Stimulated activated CD4-positive, alpha-beta T cell treated with anti-CD3 and anti-CD28 coated beads, Interleukin-12 subunit alpha, Interleukin-12 subunit beta, amount 100 ng/mL, for 24 hours (primary cell): ENCODE measurements at regions not wholly inside any gene's neighbourhood (a gene's known extent, or its start where the extent isn't known, plus 50 kb on each side); places are given as distances from the start of the nearest gene placed in this dataset.
"Not testable (repeated sequence)": the region's sequence is repeated elsewhere in the genome, so short reads cannot be mapped to it uniquely, and the experiment has no call there.

Experiments
- DNase-seq, 2 experiments: peaks; one replicate each; pipeline ENCODE4 v3.0.0-alpha.2; 2020; ENCODE audit warnings: low read depth in 2 of 2

GRCh38 chr2:174697255-174697654 is 67.0 kb downstream of the CHRNA1 start:
- peak; percentile 43 to 61 for DNase-seq

DNA sequence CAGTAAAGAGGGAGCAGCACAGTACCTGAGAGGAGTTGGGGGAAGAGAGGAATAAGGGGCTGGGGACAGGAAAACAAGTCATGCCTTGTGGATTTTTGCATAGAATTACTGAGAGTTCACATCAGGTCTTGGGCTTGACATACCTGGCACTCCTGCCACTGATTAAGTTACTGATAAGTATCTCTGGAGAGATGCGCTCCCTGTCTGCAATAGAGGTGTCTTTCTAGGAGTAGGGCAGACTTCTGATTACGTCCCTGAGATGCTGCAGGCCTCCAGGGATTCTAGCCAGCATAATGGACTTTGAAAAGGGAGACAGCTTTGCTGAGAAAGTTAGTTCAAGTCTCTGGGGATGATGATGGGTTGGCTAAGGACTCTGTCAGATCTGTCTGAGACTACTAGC is 69.4 kb downstream of the CHRNA1 start:
- no peak for DNase-seq

DNA sequence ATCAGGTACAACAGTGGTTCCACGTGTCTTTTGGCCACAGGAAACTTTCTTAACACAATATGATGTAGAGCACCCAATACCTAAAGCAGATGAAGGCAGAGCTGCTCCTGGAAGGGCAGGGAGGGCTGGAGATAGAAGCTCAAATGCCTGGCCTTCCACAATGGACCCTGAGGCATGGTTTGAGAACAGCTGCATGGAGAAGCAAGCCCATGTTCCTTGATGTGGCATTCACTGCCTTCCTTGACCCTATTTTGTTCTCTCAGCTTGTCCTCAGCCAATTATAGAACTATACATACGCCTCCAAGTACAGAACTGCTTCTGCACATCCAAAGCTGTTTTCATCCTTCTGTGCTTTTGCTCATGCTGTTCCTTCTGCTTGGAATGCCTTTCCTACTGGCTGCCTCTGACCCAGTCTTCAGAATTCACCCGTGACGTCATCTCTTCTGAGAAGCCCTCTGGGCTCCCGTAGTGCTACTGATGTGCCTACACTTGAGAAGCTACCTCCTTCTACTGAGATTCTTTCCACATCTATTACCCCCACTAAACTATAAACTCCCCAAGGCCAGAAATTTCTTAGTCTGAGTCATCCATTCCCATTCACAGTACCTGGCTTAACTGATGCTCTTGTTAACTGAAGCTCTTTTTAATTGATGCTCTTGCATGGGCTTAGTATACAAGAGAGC is 69.9 kb downstream of the CHRNA1 start:
- DNase-seq, result no peak

DNA sequence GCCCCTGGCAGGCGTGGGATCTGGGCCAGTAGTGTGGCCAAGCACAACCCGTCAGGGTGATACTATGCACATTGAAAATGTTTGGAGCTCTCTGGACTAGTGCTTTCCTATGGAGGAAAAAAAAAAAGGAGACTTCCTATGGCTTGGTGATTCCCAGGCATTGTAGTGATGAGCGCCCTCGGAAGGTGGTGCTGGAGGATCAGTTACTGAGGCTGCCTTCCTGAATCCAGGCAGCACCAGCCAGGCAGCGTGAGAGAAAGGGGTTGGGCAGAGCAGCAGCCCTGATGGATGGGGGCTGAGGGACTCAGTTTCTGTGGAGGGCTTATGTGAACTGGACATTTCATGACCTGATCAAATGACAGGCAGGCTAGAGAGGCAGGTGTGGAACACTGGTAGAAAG is 70.9 kb downstream of the CHRNA1 start:
- no peak for DNase-seq

DNA sequence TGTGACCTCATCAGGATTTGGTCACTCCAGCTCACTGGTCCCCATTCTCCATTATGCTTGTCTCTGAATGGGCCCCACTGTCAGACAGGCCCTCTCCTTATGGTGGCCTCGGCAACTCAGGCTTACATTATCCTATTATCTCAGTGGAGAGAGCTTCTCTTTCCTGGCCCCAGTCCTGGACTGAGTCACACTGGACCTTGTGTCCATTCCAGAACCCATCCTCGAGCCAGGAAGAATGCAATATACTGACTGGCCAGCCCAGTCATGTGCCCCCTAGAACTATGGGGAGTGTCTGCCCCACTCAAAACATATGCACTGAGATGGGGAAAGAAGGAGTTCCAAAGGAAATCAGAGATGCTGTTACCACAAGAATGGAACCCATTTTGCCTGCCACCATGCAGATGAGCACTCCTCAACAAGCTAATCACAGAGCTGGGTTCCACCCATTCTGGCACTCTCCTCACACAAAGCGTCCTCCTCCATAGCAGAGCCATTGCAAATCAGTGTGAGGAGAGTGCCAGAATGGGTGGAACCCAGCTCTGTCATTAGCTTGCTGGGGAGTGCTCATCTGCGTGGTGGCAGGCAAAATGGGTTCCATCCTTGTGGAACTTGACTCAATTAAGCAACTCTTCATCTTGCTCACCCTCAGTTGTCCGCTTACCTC is 71.9 kb downstream of the CHRNA1 start:
- DNase-seq, result no peak

DNA sequence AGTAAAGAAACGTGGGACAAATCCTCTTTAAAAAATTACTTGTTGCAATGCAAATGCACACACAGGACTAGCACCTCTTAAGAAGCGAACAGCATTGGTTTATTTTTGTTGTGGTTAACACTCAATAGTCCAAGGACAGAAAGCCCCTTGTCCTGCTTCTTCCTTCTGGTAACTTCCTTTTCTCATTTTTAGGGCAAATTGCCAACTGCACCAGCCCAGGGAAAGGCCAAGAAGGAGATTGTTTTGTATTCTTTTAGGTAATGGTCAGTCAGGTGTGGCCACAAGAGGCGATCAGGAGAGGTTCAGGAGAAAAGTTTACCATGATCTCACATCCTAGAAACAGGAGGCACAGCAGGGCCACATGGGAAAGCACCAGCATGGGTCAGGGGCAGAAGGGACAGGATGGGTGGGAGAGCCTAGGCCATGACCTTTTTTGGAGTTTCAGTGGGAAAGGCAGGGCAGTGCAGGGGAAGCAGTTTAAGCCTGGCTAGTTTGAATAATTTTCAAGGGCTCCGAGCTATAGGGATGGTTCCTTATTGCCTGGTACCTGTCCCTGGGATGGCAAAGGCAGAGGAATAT is 73.0 kb downstream of the CHRNA1 start:
- DNase-seq, result no peak

DNA sequence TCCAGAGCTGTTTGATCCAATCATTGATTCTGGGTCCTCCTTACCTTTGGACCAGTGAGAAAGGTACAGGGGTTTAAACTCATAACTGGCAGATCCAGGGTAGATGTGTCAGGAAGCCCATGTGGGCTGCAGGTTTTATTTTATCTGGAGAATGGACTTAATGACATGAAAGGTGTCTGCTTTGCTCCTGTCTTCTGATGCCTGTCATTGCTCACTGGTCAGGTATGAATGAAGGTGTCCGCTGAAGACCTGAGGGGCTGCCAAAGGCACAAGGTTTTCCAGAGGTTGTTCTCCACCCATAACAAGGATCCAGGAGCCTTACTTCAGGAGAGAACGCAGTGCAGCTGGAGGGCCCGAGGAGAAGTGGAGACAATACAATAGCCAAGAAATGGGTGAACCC is 74.2 kb downstream of the CHRNA1 start:
- DNase-seq, result no peak

DNA sequence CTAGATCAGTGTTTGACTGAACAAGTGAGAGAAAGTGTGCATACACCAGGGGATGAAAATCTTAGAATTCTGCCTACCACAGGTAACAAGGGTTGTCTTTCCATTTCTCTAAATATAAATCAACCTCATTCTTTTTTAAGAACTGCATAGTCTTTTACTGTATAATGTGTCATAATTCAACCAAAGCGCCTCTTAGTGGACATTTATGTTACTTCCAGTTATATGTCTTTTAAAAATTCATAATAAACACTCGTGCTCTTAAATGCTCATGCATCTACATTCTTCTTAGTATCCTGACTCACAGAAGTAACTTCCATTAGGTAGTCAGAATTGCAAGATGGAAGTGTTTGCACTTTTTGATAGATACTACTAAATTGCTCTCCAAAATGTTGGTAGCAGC is 76.2 kb downstream of the CHRNA1 start:
- DNase-seq, result no peak

DNA sequence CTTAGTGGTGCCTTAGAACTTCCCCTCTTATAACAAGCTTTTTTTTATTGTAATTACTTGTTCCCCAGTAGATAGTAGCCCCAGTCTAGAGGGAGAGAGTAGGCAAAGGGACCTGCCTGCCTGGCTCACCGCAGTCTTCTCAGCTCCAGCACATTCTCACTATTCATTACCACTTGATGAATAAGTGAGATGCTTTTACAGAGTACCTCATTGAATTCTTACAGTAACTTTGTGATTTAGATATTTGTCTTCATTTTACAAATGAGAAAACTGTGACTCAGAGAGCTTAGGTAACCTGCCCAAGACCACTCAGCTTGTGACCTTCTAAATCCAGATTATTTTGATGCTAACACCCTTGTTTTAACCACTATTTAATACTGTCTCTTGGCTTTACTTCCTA is 77.8 kb downstream of the CHRNA1 start:
- DNase-seq, result no peak

- DNase-seq, result no peak
These were observed 80.9 kb downstream of the CHRNA1 start for GRCh38 chr2:174683392-174683759.

DNA sequence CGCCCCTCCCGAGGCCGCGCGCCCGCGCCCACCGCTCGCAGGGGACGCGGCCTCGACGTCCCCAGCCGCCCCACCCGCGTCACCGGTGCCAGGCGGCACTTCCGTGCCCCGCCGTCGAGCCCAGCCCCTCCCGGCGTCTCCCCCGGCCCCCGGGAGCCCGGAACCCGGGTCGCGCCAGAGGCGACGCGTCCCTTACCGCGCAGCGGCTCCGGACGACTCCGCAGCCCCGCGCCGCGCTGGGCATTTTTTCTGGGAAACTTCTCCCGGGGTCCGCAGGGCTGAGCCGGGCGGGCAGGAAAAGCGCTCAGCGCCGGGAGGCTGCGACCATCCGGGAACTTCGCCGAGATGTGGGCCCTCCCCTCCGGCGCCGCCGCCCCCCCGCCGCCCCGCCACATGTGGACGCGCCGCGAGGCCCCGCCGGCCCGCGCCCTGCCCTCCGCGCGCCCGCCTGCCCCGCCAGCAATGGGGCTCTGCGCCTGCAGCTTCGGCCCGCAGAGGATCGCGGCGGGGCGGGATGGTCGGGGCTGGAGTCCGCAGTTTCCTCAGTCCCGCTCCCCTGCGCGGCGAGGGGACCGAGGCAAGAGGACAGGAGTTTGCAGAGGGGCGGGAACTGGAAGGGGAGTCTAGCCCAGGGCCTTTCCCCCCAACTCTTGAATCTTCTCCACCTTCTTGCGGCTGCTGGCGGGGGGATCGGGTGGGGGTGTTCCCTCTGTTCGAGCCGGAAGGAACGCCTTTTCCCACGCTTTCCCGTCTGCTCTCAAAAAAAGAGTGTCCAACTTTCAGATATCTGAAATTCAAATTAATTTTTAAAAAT is 81.5 kb downstream of the CHRNA1 start:
- DNase-seq, result peak; percentile 28 to 35

DNA sequence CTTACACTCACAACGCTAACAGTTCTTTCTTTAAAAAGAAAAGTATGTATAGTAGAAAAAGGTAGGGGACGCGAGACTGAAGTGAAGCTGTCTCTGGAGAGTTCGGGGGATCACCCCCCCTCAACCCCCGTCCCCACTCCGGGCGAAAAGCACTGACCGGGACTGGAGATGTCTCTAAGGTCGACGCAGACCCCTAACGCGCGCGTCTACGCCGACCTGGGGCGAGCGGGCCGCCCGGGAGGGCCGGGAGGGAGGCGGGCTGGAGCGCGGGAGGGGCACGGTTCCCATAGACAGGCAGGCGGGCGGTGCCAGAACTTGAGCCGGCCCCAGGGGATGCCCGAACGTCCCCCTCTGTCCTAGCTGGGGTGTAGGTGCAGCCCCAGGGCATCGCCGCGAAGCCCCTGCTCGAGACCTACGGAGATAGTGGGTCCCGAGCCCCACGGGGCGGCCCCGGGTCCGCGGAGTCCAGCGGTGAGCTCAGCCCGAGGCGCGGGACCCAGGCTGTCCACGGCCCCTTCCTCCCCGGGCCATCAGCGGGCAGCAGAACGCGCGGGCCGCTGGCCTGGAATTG is 82.2 kb downstream of the CHRNA1 start:
- DNase-seq, result peak; percentile 8 to 24

DNA sequence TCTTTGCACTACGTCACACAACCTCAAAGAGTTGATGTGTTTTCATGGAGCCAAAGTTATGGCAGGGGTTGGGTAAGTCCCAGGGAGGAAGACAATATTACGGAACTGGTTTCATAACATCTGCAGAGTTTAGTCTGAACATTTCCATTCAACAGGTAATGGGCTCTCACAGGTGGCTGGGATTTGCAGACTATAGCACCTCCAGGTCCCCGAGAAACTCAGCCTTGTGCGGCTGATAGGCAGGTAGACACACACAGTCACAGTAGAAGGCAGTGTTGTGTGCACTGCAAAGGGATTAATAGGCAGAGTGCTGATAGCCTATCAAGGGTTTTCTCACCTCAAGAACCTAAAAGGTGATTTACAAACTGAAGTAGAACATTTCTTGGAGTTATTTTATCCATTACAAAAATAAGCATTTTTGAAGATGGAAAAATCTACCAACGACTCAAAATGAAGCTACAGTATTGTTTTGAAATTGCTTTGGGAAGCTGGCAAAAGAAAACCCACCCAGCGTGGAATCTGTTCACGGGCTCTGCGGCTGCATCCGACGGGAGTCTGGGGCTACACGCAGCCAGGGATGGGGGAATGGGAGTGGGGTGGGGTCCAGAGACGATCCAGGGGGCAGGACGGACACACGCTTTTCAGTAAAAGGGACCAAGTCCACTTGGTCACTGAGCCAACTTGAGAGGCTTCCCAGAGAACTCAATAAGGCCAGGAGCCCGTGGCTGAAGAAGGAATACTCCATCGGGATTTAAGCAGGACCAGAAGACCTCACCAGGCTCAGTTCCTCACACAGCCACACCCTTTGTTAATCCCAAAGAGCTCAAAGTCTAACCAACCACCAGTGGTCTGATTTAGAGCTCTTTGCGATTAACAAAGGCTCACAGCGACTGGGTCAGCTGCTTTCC is 82.9 kb downstream of the CHRNA1 start:
- no peak for DNase-seq

DNA sequence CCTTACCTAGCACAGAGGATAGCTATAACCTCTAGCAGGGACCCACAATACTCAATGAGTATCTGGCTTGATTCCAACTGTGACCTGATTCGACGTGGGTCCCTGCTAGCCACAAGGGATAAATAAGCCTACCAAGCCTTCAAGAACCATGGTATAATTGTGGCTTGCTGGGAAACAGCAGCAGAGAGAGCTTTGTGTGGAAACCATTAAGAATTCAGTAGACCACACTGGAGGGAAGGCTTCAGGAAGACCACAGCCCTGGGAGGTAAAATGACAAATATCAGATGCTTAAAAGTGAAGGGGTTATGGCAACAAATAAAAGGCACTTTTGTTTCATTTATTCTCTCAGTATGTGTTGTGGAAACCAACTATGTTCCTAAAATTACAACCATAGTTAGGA is 82.6 kb upstream of the WIPF1 start:
- DNase-seq, result no peak

DNA sequence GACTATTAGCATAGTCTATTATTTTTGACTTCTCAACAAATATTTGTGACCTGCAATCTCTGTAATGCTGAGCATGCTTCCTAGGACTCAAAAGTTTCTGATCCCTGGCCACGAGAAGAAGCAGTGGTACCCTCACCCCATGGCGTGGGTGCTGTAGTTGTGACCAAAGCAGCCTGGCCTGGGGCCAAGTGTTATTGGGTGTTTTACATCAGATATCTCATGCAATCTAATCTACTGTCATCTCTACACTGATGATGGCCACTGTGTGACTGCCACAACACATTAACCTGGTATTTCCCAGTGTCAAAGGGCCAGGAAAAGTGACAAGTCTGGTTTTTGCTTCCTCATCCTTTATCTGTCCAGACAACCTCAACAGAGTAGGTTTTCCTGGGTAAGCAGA is 80.8 kb upstream of the WIPF1 start:
- DNase-seq, result no peak

DNA sequence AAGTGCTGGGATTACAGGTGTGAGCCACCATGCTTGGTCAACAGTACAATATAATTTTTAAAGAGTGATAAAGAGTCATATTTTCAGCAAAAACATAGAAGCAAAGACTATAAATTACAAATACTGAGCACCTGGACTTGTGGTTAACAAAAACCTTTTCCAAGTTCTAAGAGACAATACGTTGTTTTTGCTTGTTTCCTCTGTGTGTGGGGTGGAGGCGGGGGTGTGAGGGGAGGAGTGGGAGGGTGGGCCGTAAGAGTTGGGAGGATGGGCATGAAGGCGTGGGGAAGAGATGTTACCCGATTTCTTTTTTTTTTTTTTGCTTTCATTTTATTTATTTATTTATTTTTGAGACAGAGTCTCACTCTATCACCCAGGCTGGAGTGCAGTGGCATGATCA is 78.0 kb upstream of the WIPF1 start:
- no peak for DNase-seq

DNA sequence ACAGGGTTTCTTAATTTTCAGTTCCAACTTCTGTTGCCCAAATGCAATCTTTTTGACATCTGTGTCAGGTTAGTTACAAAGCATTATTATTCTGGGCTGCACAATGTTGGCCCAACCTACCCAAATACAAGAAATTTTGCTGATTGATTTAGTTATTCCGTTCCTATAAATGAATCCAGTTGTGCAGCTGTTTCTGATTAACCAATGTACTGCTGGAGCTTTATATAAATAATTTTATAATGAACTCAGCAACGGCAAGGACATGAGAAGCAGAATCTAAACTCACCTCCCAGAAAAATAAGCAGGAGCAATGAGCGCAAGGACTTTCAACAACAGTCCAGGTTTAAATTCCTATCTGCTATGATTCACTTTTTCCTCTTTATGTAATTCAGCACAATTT is 76.3 kb upstream of the WIPF1 start:
- DNase-seq, result no peak

DNA sequence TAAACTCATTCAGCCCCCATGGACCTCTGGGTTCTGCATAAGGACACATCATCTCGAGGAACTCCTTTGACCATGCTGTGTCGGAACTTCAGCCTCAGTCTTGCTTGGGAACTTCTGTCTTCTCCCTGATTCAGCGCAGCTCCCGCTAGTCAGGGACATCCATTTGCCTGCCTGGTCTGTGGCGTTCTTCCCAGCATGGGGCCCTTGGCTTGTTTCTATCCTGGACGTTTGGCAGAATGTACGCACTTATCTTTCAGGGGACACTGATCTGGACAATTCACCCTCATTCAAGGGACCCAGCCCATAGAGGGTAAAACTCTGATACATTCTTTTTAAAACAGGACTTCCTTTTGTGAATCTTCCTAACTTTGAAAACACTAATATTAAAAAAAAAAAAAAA is 75.8 kb upstream of the WIPF1 start:
- no peak for DNase-seq

- DNase-seq, result not testable (repeated sequence)
These were observed 73.9 kb upstream of the WIPF1 start for GRCh38 chr2:174671532-174671931.

- DNase-seq, result no peak
These were observed 72.8 kb upstream of the WIPF1 start for GRCh38 chr2:174670446-174670845.

DNA sequence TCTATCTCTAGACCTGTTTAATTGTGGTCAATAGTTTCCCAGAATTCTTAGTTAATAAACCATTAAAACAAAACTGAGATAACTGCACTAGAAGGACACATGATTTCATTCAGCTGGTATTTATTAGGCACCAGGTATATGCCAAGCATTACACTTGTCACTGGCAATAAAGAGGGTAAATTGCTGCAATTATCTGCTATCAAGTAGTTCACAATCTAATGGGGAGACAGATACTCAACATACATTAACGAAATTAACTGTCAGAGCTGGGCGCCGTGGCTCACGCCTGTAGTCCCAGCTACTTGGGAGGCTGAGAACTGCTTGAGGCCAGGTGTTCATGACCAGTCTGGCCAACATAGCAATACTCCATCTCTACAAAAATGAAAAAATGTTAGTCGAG is 71.7 kb upstream of the WIPF1 start:
- no peak for DNase-seq
